Right atrium auricular region (tissue), 2 donors: ENCODE measurements at regions not wholly inside any gene's neighbourhood (a gene's known extent, or its start where the extent isn't known, plus 50 kb on each side); places are given as distances from the start of the nearest gene placed in this dataset.

Experiments used
- DNase-seq: peaks from one replicate; pipeline ENCODE4 v3.0.0-alpha.2; 2019; ENCODE audit warnings: low spot score
- H3K27ac ChIP-seq, 2 donors: fragments of 200-600 bp; sonication (generic); 1 replicate in 1 of 2; 2 replicates in 1 of 2; pipeline ENCODE4 v1.5.1; 2016 to 2019
- H3K27me3 ChIP-seq, 2 donors: fragments of 200-600 bp; sonication (generic); one replicate each; pipeline versions ENCODE4 v1.5.1 to v1.6.0; 2017 to 2019
- H3K36me3 ChIP-seq: fragments of 200-600 bp; sonication (generic); one replicate; pipeline ENCODE4 v1.5.1; 2016
- H3K4me1 ChIP-seq, 2 donors: fragments of 200-600 bp; sonication (generic); one replicate each; pipeline versions ENCODE4 v1.5.1 to v1.6.0; 2017 to 2019
- H3K4me3 ChIP-seq, 2 donors: fragments of 200-600 bp; sonication (generic); 1 replicate in 1 of 2; 2 replicates in 1 of 2; pipeline ENCODE4 v1.5.1; 2017 to 2019; ENCODE audit warnings: mild to moderate bottlenecking in 1 of 2, moderate library complexity in 1 of 2
- H3K9me3 ChIP-seq, 2 donors: fragments of 200-600 bp; sonication (generic); one replicate each; pipeline ENCODE4 v1.5.1; 2019
- CTCF ChIP-seq, 2 donors: fragments of 200-600 bp; sonication (generic); IDR thresholded peaks; one replicate each; pipeline ENCODE4 v1.5.1; 2019; ENCODE audit warnings: antibody characterized with exemption in 2 of 2

GRCh38 chr16:54208237-54208636 is 78.3 kb downstream of the IRX3 start:
- H3K36me3 ChIP-seq, result no peaks in the 10 kb centered on the region
- no peak overlapping the region for H3K27ac ChIP-seq
- no peak for TF ChIP-seq CTCF (IDR thresholded peaks at IDR 0.05)
- no peak for DNase-seq
- H3K27me3 ChIP-seq, result no peaks in the 10 kb centered on the region
- no peak overlapping the region for H3K4me3 ChIP-seq
- H3K4me1 ChIP-seq, result no peaks in the 10 kb centered on the region
- H3K9me3 ChIP-seq, result no peaks in the 10 kb centered on the region

- Histone ChIP-seq H3K4me1 (no peaks in the 10 kb centered on the region), H3K27me3 (no peaks in the 10 kb centered on the region), H3K9me3 (no peaks in the 10 kb centered on the region), H3K27ac (no peak overlapping the region), H3K36me3 (no peaks in the 10 kb centered on the region), H3K4me3 (no peak overlapping the region)
- TF ChIP-seq CTCF (IDR thresholded peaks at IDR 0.05), result no peak
- DNase-seq, result no peak
These were observed 78.8 kb downstream of the IRX3 start for GRCh38 chr16:54207837-54208236.

- Histone ChIP-seq H3K27ac (no peak overlapping the region), H3K27me3 (no peaks in the 10 kb centered on the region), H3K4me3 (no peak overlapping the region), H3K9me3 (no peaks in the 10 kb centered on the region), H3K4me1 (no peaks in the 10 kb centered on the region), H3K36me3 (no peaks in the 10 kb centered on the region)
- no peak for DNase-seq
- TF ChIP-seq CTCF (IDR thresholded peaks at IDR 0.05), result no peak
These were observed 81.8 kb downstream of the IRX3 start for GRCh38 chr16:54204756-54205155.

- peaks cover 0 to 4% of the 10 kb centered on the region in 2 donors for H3K4me1 ChIP-seq
- H3K27me3 ChIP-seq, result no peaks in the 10 kb centered on the region
These were observed 82.6 kb downstream of the IRX3 start for GRCh38 chr16:54203851-54204505.

GRCh38 chr16:54203384-54203783 is 83.2 kb downstream of the IRX3 start:
- TF ChIP-seq CTCF (IDR thresholded peaks at IDR 0.05), result no peak
- Histone ChIP-seq H3K4me1 (peaks cover 0 to 4% of the 10 kb centered on the region in 2 donors), H3K27me3 (no peaks in the 10 kb centered on the region), H3K4me3 (no peak overlapping the region), H3K27ac (no peak overlapping the region), H3K9me3 (no peaks in the 10 kb centered on the region), H3K36me3 (no peaks in the 10 kb centered on the region)
- no peak for DNase-seq

More at GRCh38 chr16:54203851-54204505, 82.6 kb downstream of the IRX3 start:
- Histone ChIP-seq H3K9me3 (no peaks in the 10 kb centered on the region), H3K4me3 (no peak overlapping the region), H3K36me3 (no peaks in the 10 kb centered on the region), H3K27ac (no peak overlapping the region)
- no peak for DNase-seq
- no peak for TF ChIP-seq CTCF (IDR thresholded peaks at IDR 0.05)
